Activated CD4-positive, alpha-beta T cell treated with anti-CD3 and anti-CD28 coated beads, Interleukin-2, amount 10 ng/mL, durations not matched to agents 24 days and 14 days (primary cell): ENCODE measurements at regions not wholly inside any gene's neighbourhood (a gene's known extent, or its start where the extent isn't known, plus 50 kb on each side); places are given as distances from the start of the nearest gene placed in this dataset.

Experiments
- DNase-seq: peaks from one replicate; pipeline ENCODE4 v3.0.0; 2022
- H3K27ac Mint-ChIP-seq: one replicate; pipeline ENCODE4 v1.8.0; 2022; ENCODE audit warnings: mild to moderate bottlenecking, mixed read lengths
- H3K27me3 Mint-ChIP-seq: one replicate; pipeline ENCODE4 v1.8.0; 2022; ENCODE audit warnings: mixed read lengths
- H3K36me3 Mint-ChIP-seq: one replicate; pipeline ENCODE4 v1.8.0; 2022; ENCODE audit warnings: low read depth, mild to moderate bottlenecking, mixed read lengths
- H3K4me1 Mint-ChIP-seq: one replicate; pipeline ENCODE4 v1.8.0; 2021; ENCODE audit warnings: mixed read lengths
- H3K4me3 Mint-ChIP-seq: one replicate; pipeline ENCODE4 v1.8.0; 2022; ENCODE audit warnings: mild to moderate bottlenecking, moderate library complexity, mixed read lengths
- H3K9me3 Mint-ChIP-seq: one replicate; pipeline ENCODE4 v1.8.0; 2021; ENCODE audit warnings: mixed read lengths
- intact Hi-C: fragments of 100-400 bp; cut with micrococcal nuclease; formaldehyde crosslinking; loops from one replicate; pipeline ENCODE4 v1.15.1; 2023

DNA sequence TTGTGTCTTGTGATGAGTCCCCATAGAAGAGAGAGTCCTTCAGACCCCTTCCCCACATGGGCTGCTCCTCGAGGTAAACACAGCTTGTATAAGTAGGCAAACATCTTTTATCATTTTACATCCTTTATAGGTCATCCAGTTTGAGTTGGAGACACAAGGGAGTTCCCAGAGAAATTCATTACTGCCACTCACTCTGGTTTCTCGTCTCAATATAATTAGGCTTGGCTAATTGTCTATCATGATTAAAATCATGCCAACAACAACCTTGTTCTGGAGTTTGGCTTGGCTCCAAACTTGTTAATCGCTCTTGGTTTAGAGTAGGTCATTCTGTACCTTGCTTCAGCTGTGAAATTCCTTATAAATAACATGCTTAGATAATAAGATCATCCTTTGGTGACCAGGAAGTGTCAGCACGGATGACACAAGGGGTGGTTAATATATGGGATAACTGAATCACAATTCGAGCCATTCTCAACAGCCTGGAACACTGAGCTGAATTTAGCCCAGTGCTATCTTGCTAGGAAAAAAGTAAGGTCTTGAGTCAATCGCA is 70.7 kb upstream of the DAB1 start:
- Mint-ChIP-seq H3K36me3 (no peaks in the 10 kb centered on the region), H3K4me1 (no peaks in the 10 kb centered on the region), H3K27me3 (no peaks in the 10 kb centered on the region), H3K4me3 (no peak overlapping the region), H3K9me3 (peaks cover 4% of the 10 kb centered on the region), H3K27ac (no peak overlapping the region)
- DNase-seq: no peak
- intact Hi-C loops: no loop called here

DNA sequence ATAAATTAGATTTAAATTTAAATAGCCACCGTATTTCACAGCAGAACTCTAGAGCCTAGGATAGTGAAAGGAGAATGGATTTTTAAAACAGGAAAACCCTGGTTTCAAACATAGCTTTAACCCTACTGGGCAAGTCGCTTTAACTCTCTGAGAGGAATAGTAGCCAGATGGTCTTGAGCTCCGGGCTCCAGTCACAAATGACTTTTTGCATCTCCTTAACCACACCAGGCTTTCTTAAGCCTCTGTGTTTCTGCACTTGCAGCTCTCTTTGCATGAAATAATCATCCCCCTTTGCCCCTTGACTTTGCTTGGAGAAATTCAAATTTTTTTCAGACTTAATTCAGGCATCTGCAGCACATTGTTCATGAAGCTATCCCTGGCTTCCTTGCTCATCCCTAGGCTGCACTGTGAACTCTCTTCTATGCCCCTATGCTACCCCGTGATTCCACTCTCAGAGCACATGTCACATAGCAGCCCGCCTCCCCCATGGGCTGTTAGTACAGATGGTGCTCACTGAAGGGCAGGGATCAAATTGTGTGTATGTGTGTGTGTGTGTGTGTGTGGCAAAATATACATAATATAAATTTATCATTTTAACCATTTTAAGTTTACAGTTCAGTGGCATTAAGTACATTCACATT is 68.8 kb upstream of the DAB1 start:
- H3K27me3 Mint-ChIP-seq: no peaks in the 10 kb centered on the region
- no peak overlapping the region for H3K27ac Mint-ChIP-seq
- DNase-seq: no peak
- no peaks in the 10 kb centered on the region for H3K4me1 Mint-ChIP-seq
- peaks cover 1% of the 10 kb centered on the region for H3K9me3 Mint-ChIP-seq
- intact Hi-C loops: no loop called here
- H3K36me3 Mint-ChIP-seq: no peaks in the 10 kb centered on the region
- H3K4me3 Mint-ChIP-seq: no peak overlapping the region

DNA sequence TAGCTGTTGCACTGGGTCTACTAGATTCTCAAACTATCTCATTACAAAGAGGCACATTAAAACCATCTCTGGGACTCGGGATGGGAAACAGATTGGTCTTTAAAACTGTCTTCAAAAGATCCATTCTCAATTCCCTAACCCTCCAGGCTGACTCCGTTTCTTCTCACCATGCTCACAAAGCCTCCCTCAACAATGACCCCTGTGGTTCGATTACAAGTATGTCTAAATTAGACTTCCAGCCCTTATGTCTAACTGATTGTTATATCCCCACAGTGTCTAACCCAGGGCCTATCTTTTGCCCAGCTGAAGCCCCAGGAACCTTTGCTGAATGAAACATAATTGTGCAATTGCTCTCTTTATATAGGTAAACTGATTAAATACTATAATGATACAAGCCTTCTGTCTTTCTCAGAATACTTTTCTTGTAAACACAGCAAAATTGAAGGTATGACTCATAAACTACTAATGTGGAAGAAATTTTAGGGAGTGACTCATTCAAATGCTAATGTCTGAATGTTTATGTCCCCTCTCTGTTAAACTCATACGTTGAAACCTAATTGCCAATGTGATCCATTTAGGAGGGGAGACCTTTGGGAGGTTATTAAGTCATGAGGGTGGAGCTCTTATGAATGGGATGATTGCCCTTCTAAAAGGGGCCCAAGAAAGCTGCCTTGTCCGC is 65.6 kb upstream of the DAB1 start:
- H3K9me3 Mint-ChIP-seq: no peaks in the 10 kb centered on the region
- no peaks in the 10 kb centered on the region for H3K36me3 Mint-ChIP-seq
- H3K4me1 Mint-ChIP-seq: no peaks in the 10 kb centered on the region
- H3K27me3 Mint-ChIP-seq: no peaks in the 10 kb centered on the region
- H3K27ac Mint-ChIP-seq: no peak overlapping the region
- intact Hi-C loops: no loop called here
- no peak for DNase-seq
- no peak overlapping the region for H3K4me3 Mint-ChIP-seq

DNA sequence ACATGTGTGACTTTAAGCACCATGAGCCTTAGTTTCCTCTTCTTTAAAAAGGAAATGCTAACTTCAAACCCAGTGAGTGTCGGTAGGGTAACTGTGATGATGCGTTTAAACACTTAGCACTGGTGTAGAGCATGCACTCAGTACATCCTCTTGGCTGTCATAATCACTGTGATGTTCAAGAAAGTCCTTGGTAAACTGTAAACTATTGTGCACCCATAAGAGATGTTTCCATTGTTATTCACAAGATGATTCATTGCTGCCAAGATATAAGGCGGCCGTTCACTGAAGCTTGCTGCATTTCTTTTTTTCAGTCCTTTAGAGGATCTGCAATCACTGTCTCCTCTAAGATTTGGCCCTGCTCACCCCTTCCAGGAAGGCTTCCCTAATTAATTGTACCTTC is 61.8 kb upstream of the DAB1 start:
- no peak overlapping the region for H3K4me3 Mint-ChIP-seq
- intact Hi-C loops: no loop called here
- H3K9me3 Mint-ChIP-seq: no peaks in the 10 kb centered on the region
- no peaks in the 10 kb centered on the region for H3K27me3 Mint-ChIP-seq
- H3K36me3 Mint-ChIP-seq: no peaks in the 10 kb centered on the region
- H3K27ac Mint-ChIP-seq: no peak overlapping the region
- no peaks in the 10 kb centered on the region for H3K4me1 Mint-ChIP-seq
- DNase-seq: no peak

DNA sequence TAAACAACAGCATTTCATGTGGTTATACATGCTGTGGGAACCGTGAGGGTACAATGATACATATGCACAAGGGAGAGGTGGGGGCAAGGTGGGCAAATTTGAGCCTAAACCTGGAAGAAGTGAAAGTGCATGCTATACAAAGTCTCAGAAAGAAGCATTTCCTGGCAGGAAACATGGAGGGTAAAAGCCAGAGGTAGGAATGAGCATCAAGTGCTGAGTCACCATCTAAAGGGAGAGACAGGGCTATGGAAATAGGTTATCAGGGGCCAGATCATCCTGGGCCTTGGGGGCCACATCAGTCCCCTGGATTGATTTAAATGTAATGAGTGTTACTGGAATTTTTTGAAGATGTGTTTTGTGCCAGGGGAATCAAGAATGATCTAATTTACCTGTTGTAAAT is 60.1 kb upstream of the DAB1 start:
- Mint-ChIP-seq H3K4me1 (no peaks in the 10 kb centered on the region), H3K27ac (no peak overlapping the region), H3K36me3 (no peaks in the 10 kb centered on the region), H3K9me3 (no peaks in the 10 kb centered on the region), H3K4me3 (no peak overlapping the region), H3K27me3 (no peaks in the 10 kb centered on the region)
- intact Hi-C loops: no loop called here
- DNase-seq: no peak

DNA sequence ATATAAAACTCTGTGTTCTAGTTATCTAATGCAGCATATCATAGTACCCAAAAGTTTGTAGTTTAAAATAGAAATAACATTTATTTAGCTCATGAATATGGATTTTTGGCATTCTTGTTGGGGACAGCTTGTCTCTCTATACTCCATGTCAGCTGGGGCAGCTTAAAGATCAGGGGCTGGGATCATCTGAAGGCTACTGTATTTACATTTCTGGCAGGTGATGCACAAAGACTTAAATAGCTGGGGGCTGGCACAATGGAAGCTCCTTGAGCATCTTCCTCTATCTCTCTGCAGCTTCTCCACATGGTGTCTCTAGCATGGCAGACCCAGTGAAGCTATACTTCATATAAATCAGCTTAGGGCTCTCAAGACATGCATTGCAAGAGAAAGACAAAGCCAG is 55.6 kb upstream of the DAB1 start:
- H3K27me3 Mint-ChIP-seq: no peaks in the 10 kb centered on the region
- no peak for DNase-seq
- H3K4me1 Mint-ChIP-seq: no peaks in the 10 kb centered on the region
- H3K4me3 Mint-ChIP-seq: no peak overlapping the region
- H3K9me3 Mint-ChIP-seq: no peaks in the 10 kb centered on the region
- H3K27ac Mint-ChIP-seq: no peak overlapping the region
- H3K36me3 Mint-ChIP-seq: no peaks in the 10 kb centered on the region
- intact Hi-C loops: no loop called here

DNA sequence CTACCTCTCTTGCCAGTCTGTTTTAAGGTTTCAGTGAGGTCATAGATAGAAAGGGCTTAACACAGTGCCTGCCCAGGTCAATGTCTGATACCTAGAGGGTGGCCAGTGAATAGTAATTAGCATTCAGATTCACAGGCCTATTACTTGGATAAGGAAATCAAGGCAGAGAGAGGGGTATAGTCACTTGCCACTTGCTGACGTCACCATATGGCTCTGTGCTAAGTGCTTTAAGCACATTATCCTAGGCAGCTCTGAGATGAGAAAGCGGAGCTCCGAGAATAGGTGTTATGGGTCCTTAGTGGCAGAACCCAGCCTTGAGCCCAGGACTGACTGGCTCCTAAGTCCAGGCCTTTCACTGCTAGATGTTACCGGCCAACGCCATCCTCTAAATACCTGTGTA is 51.5 kb upstream of the DAB1 start:
- no peak for DNase-seq
- no peaks in the 10 kb centered on the region for H3K36me3 Mint-ChIP-seq
- H3K4me3 Mint-ChIP-seq: no peak overlapping the region
- intact Hi-C loops: no loop called here
- H3K27me3 Mint-ChIP-seq: no peaks in the 10 kb centered on the region
- no peaks in the 10 kb centered on the region for H3K4me1 Mint-ChIP-seq
- H3K9me3 Mint-ChIP-seq: no peaks in the 10 kb centered on the region
- no peak overlapping the region for H3K27ac Mint-ChIP-seq

DNA sequence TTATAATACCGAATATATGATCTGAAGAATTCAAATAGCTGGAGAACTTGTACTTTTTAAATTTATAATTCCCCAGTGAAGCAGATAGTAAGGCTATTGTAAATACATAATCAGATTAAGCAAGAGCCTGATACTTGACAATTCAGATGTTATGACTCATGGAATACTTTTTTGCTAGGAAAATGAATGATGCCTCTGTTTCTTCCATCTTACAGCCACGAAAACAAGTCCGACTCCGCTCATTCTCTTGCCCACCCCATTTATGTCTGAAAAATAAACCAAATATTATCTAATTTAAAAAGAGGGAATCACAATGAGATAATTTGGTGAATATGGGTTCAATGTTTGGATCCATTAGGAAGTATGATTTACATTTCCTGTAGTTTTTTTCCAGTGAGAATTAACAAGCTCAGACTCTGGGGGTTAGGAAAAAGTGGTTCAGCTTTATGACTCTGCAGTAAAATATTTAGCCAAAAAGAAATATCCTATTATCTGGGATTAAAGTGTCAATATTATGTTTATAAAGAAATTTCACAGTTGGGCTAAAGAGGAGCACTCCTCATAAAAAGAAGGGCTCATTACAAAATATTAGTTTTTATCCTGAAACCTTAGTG is 50.4 kb upstream of the DAB1 start:
- Mint-ChIP-seq H3K27ac (no peak overlapping the region), H3K9me3 (no peaks in the 10 kb centered on the region), H3K4me3 (no peak overlapping the region), H3K4me1 (no peaks in the 10 kb centered on the region), H3K27me3 (no peaks in the 10 kb centered on the region), H3K36me3 (no peaks in the 10 kb centered on the region)
- intact Hi-C loops: no loop called here
- DNase-seq: no peak
